Adrenal gland (tissue), 5 donors: ENCODE measurements at regions not wholly inside any gene's neighbourhood (a gene's known extent, or its start where the extent isn't known, plus 50 kb on each side); places are given as distances from the start of the nearest gene placed in this dataset.

Experiments
- CTCF ChIP-seq, 6 experiments: fragments of 450-650 bp in 4 of 6; fragments of 200-600 bp in 2 of 6; sonication (generic) in 1 of 6; IDR thresholded peaks; 1 replicate in 5 of 6; 2 replicates in 1 of 6; pipeline versions ENCODE4 v1.5.1 to v1.8.0; 2016 to 2021; ENCODE audit warnings: antibody characterized with exemption in 6 of 6, mild to moderate bottlenecking in 2 of 6, moderate library complexity in 1 of 6
- POLR2A ChIP-seq, 2 donors: fragments of 450-650 bp; IDR thresholded peaks; one replicate each; pipeline ENCODE4 v1.6.1; 2017; ENCODE audit warnings: antibody characterized with exemption in 2 of 2, mild to moderate bottlenecking in 2 of 2, moderate library complexity in 1 of 2
- donor health status: DM: no; HTN: no; CAD: no.

GRCh38 chr5:174481737-174482136 is 242.6 kb upstream of the MSX2 start:
- TF ChIP-seq CTCF (IDR thresholded peaks at IDR 0.05), result no peak
- TF ChIP-seq POLR2A (IDR thresholded peaks at IDR 0.05), result no peak
